ENCODE measurements at regions not wholly inside any gene's neighbourhood (a gene's known extent, or its start where the extent isn't known, plus 50 kb on each side); places are given as distances from the start of the nearest gene placed in this dataset.

DNA sequence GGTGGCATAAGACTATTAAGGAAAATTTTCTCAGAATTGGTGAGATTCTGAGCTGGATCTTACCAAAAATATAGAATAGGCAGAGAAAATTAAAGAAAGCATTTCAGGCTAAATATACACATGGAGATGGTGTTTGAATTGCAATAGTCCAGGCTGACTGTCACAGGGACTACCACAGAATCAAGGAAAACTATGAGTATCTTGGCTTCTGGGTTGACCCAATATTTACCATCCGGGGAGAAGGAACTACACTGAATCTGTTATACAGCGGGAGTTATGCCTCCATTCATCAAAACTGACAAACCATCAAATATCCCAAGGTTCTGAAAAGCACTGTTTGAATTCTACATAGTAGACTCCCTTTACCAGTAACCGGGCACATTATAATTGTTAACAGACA, 102.2 kb downstream of the TUSC7 start:
- TF ChIP-seq CTCF (conservative IDR thresholded peaks at IDR 0.05) (no peak), EZH2 (IDR thresholded peaks at IDR 0.05; ENCODE audit: low read depth) (no peak)

Data from PC-9 (cell line).